Smooth muscle cell (in vitro differentiated cells): ENCODE measurements at regions not wholly inside any gene's neighbourhood (a gene's known extent, or its start where the extent isn't known, plus 50 kb on each side); places are given as distances from the start of the nearest gene placed in this dataset.

Experiments
- DNase-seq: peaks from one replicate; lab custom pipeline; 2025; ENCODE audit not compliant: unreplicated experiment; lab: John Stamatoyannopoulos, UW
- H2AFZ ChIP-seq: fragments of 200-600 bp; sonication (generic); 2 replicates; pipeline ENCODE4 v1.6.0; 2016; ENCODE audit warnings: antibody characterized with exemption, low read depth, mild to moderate bottlenecking
- H3F3A ChIP-seq: fragments of 200-600 bp; sonication (generic); 2 replicates; pipeline ENCODE4 v1.6.0; 2017; ENCODE audit warnings: antibody characterized with exemption, low read depth
- H3K27ac ChIP-seq: fragments of 200-600 bp; sonication (generic); 2 replicates; pipeline ENCODE4 v1.5.1; 2016; ENCODE audit warnings: low read depth, mild to moderate bottlenecking
- H3K27me3 ChIP-seq: fragments of 200-600 bp; sonication (generic); 2 replicates; pipeline ENCODE4 v1.6.1; 2016; ENCODE audit warnings: low read depth, mild to moderate bottlenecking
- H3K36me3 ChIP-seq: fragments of 200-600 bp; sonication (generic); 2 replicates; pipeline ENCODE4 v1.5.1; 2016; ENCODE audit warnings: low read depth
- H3K4me1 ChIP-seq: fragments of 200-600 bp; sonication (generic); 2 replicates; pipeline ENCODE4 v1.5.1; 2016; ENCODE audit warnings: low read depth
- H3K4me2 ChIP-seq: fragments of 200-600 bp; sonication (generic); 2 replicates; pipeline ENCODE4 v1.6.0; 2016; ENCODE audit warnings: mild to moderate bottlenecking
- H3K4me3 ChIP-seq: fragments of 200-600 bp; sonication (generic); 2 replicates; pipeline ENCODE4 v1.5.1; 2016; ENCODE audit warnings: mild to moderate bottlenecking
- H3K79me2 ChIP-seq: fragments of 200-600 bp; sonication (generic); 2 replicates; pipeline ENCODE4 v1.6.0; 2016; ENCODE audit warnings: low read depth, mild to moderate bottlenecking
- H3K9ac ChIP-seq: fragments of 200-600 bp; sonication (generic); 2 replicates; pipeline ENCODE4 v1.6.0; 2016; ENCODE audit warnings: low read depth
- H3K9me3 ChIP-seq: fragments of 200-600 bp; sonication (generic); replicated peaks from 2 replicates; pipeline ENCODE4 v1.5.1; 2016; ENCODE audit warnings: low read depth
- H4K20me1 ChIP-seq: fragments of 200-600 bp; sonication (generic); 2 replicates; pipeline ENCODE4 v1.6.0; 2016; ENCODE audit warnings: low read depth
- CTCF ChIP-seq: fragments of 200-600 bp; sonication (generic); IDR thresholded peaks from 2 replicates; pipeline ENCODE4 v1.5.1; 2017; ENCODE audit warnings: borderline replicate concordance, mild to moderate bottlenecking, antibody characterized with exemption; ENCODE audit not compliant: insufficient read depth, poor library complexity, severe bottlenecking
- WGBS: methylation state at CpG from one replicate; pipeline ENCODE4 v1.1.7; 2016; ENCODE audit warnings: low lambda C conversion rate; 5-methylcytosine and 5-hydroxymethylcytosine counted together

- no peak for DNase-seq
- Histone ChIP-seq H3K36me3 (no peaks in the 10 kb centered on the region), H3K27ac (no peak overlapping the region), H4K20me1 (no peaks in the 10 kb centered on the region), H3K4me1 (peaks cover 33% of the 10 kb centered on the region), H3F3A (peaks cover 14% of the 10 kb centered on the region), H3K4me3 (no peak overlapping the region), H3K9me3 (no peaks in the 10 kb centered on the region), H3K4me2 (no peak overlapping the region), H3K9ac (no peak overlapping the region), H3K27me3 (no peaks in the 10 kb centered on the region), H3K79me2 (no peaks in the 10 kb centered on the region), H2AFZ (no peak overlapping the region)
- 85% methylated on average over 8 of the region's 8 CpGs for WGBS
- TF ChIP-seq CTCF, result no peak
These were observed 129.1 kb upstream of the ARHGAP42 start for GRCh38 chr11:100557830-100558611.

DNA sequence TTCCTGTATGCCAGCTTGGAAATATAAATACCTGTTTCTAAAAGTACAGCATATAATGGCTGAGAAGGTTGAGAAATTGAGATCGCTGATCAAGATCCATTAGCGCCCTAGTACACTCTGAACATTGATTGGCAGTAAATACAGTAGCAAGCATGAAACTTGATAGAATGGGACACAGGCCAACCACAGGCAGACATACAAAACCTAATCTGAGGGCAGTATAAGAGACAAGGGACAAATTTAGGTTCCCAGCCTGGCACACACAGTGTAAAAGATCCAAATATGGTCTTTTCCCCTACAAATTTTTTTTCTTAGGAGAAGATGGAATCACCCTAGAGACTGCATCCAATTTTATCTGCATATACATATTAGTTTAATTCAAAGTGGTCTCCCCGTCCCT lies 126.5 kb upstream of the ARHGAP42 start:
- H2AFZ ChIP-seq, result peak overlapping the region; percentile 56
- TF ChIP-seq CTCF, result no peak
- H3K4me2 ChIP-seq, result peak overlapping the region; percentile 53
- no peak for DNase-seq
- no peaks in the 10 kb centered on the region for H3K27me3 ChIP-seq
- no peak overlapping the region for H3K4me3 ChIP-seq
- WGBS, result 77% methylated on average over 3 of the region's 3 CpGs
- peaks cover 34% of the 10 kb centered on the region for H3K4me1 ChIP-seq
- peak overlapping the region; percentile 91 for H3K27ac ChIP-seq
- no peaks in the 10 kb centered on the region for H3K36me3 ChIP-seq
- H3K9ac ChIP-seq, result no peak overlapping the region
- H3K9me3 ChIP-seq, result no peaks in the 10 kb centered on the region
- H4K20me1 ChIP-seq, result no peaks in the 10 kb centered on the region
- H3F3A ChIP-seq, result peaks cover 17% of the 10 kb centered on the region
- no peaks in the 10 kb centered on the region for H3K79me2 ChIP-seq

DNA sequence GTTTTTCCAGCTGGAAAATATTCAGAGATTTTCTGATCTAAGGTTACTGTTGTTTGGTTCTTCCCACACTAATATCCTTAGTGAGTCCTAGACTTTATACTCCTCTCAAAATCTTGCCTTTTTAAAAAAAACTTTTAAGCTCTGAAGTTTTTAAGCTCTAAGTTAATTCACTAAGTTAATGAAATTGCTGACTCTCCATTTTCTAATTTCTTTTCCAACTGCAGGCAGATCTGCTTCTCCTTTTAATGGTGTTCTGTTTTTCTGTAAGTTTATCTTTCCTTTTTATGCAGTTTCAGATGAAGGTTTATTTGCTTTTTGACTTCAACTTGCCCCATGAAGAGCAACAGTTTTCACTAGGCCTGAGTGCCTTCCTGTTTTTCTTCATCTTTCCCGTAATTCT lies 125.8 kb upstream of the ARHGAP42 start:
- H3K9me3 ChIP-seq, result no peaks in the 10 kb centered on the region
- no peak overlapping the region for H3K9ac ChIP-seq
- H3K4me3 ChIP-seq, result no peak overlapping the region
- DNase-seq, result no peak
- no peaks in the 10 kb centered on the region for H3K27me3 ChIP-seq
- 23% methylated on average over 1 of the region's 1 CpG for WGBS
- no peaks in the 10 kb centered on the region for H4K20me1 ChIP-seq
- H2AFZ ChIP-seq, result peak overlapping the region; percentile 3
- TF ChIP-seq CTCF, result no peak
- H3F3A ChIP-seq, result peaks cover 17% of the 10 kb centered on the region
- H3K4me2 ChIP-seq, result peak overlapping the region; percentile 53
- peak overlapping the region; percentile 91 for H3K27ac ChIP-seq
- H3K4me1 ChIP-seq, result peaks cover 30% of the 10 kb centered on the region
- H3K79me2 ChIP-seq, result no peaks in the 10 kb centered on the region
- H3K36me3 ChIP-seq, result no peaks in the 10 kb centered on the region

GRCh38 chr11:100562128-100562527 lies 125.0 kb upstream of the ARHGAP42 start:
- no peaks in the 10 kb centered on the region for H3K36me3 ChIP-seq
- no peaks in the 10 kb centered on the region for H3K79me2 ChIP-seq
- H3K9ac ChIP-seq, result no peak overlapping the region
- no peak overlapping the region for H3K4me3 ChIP-seq
- WGBS, result 9% methylated on average over 2 of the region's 2 CpGs
- peaks cover 23% of the 10 kb centered on the region for H3K4me1 ChIP-seq
- H4K20me1 ChIP-seq, result no peaks in the 10 kb centered on the region
- H2AFZ ChIP-seq, result no peak overlapping the region
- peak overlapping the region; percentile 91 for H3K27ac ChIP-seq
- H3K4me2 ChIP-seq, result peak overlapping the region; percentile 53
- no peak for DNase-seq
- TF ChIP-seq CTCF, result no peak
- H3K9me3 ChIP-seq, result no peaks in the 10 kb centered on the region
- peaks cover 17% of the 10 kb centered on the region for H3F3A ChIP-seq
- no peaks in the 10 kb centered on the region for H3K27me3 ChIP-seq
